Glomerular visceral epithelial cell (primary cell): ENCODE measurements at regions not wholly inside any gene's neighbourhood (a gene's known extent, or its start where the extent isn't known, plus 50 kb on each side); places are given as distances from the start of the nearest gene placed in this dataset.
"Not testable (repeated sequence)": the region's sequence is repeated elsewhere in the genome, so short reads cannot be mapped to it uniquely, and the experiment has no call there.

Source experiments
- DNase-seq: peaks from one replicate; pipeline ENCODE4 v3.0.0-alpha.2; 2016; ENCODE audit errors: extremely low spot score

DNA sequence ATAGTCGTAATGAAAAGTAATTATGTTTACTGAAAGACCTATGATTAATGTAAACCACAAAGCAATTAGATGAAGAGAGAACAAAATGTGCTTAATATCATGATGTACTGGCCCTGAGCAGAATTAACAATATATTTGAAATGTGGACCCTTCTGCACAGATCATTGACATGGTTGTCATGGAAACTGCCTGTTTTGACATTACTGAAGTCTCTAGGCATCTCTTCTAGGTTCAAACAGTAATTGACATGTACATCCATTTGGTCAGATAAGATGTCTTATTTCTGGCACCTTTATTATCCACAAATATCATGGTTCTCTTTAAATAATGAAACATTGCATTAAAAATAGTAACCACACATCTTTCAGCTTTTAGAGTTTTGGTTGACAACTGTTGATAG is 251.7 kb upstream of the GNPDA2 start:
- DNase-seq = no peak

- no peak for DNase-seq
Measured at GRCh38 chr4:44965435-44966095, 239.2 kb upstream of the GNPDA2 start.

DNA sequence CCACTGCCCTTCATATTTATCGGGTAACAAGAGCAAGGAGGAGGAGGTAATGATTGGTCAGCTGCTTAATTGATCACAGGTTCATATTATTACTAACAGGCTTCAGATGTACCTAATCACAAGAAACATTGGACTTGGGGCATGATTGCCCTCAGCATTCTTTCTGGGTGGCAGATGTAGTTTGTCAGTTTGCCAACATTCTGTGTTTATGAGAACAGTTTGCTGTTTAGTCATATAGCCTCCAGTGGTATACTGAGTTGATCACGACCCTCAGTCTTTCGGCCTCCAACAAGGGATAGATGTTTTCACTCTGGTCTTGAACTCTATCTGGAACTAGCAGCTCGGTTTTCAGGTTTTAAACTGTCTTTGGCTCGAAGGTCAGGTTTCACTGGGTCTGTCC is 237.7 kb upstream of the GNPDA2 start:
- not testable (repeated sequence) for DNase-seq

DNA sequence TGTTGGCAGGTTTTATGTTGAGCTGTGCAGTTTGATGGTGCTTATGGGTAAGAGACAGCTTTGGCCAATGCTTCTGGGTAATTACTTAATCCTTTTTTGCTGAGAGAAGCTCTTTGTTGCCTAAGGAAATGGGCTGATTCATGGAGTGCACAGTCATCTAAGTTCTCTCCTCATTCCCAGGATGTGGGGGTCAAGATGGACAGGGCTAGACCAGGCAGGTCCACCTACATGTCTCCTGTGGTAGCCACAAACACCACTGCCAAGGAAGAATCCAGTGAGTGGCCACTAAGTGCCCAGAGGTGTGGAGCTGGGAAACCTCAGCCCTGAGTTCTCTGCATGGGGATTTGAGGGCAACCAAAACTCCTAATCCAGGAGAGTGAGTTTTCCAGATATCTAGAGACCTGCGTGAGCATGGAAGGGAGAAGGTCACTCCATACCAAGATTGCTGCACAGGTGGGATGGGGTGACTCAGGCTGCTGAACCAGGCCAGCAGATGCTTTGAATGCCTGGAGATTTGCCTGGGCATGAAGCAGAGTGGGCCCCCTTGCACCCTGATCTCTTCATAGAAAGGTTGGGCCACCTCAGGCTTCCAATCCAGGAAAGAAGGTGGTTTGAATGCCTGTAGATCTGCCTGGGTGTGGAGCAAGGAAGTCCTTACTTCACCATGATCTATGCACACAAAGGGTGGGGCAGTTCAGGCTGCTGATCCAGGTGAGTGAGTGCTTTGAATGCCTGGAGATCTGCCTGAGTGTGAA is 234.8 kb upstream of the GNPDA2 start:
- DNase-seq = no peak

- no peak for DNase-seq
Measured at GRCh38 chr4:44931720-44932119, 205.4 kb upstream of the GNPDA2 start.

- no peak for DNase-seq
Measured at GRCh38 chr4:44928785-44929184, 202.4 kb upstream of the GNPDA2 start.

DNA sequence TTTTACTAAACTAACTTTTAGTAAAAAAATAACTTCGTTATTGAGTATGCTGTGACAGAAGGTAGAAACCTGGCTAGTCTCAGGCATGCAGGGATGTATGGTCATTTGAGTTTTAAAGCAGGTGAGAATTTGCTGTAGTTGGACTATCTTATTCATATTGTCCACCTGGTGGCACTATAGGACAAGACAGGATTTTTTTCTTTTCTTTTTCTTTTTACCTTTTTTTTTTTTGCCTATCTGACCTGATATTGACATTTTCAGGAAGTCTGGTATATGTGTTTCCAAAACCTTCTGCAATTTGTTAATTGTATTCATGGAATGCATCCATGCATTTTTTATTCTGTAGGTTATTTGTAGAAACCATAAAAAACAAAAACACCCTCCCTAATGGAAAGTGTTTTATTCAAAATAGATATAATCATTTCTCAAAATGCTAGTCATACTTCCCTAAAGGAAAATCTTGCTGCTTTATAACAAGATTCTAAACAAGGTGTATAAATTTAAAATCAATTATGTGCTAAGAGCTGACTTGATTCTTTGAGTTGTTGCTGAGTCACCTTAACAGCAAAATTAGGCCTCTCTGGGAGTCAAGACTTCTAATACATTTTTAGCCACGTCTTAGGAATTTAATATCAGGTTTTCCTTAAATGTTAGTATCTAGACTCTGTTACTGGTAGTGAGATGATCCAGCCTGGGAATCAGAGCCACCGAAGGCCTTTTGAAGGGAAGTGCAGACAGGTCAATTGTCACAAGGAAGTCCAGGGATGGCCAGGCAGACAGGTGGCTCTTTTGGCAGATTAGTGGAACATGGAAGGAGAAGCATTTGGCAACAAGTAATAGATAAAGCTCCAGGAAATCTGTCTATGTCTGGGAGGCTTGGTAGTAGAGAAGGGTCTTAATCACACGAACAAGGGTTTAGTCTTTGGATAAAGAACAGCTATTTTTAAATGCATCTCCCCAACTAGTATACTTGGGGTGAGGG is 201.3 kb upstream of the GNPDA2 start:
- DNase-seq = peak; percentile 42

DNA sequence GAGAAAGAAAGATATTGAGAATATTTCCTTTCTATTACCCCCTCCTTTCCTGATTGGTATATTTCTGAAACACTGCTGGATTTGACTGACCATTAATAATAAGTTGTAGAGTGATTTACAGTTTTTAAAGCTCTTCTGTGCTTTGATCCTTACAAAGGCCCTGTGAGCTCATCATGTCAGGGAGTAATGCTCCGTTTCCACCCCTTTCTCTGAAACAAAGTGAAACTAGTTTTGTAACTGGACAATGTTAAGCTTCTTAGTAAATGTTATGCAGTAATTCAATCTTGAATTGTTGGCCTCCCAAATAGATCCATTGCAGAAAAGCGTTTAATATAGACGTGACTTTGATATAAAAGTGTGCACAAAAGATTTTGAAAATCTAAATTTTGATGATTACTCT is 190.1 kb upstream of the GNPDA2 start:
- peak; percentile 42 for DNase-seq

- DNase-seq = no peak
Measured at GRCh38 chr4:44914748-44915147, 188.4 kb upstream of the GNPDA2 start.

DNA sequence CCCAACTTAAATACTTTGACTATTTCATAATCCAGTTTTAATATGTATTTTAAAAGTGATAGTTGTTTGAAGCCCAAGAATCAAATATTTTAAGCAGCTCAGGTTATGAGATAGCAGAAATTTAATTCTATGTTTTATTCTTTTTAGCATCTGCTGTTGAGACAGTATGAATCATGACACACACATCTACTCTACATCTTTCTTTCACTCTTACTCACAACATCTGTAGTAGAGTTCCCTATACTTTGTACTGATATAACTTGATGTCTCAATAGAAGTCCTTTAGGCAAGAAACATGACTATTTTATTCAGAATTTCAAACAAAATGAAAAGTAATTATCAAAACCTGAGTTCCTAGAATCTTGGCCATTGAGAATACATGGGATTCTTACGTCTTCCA is 187.9 kb upstream of the GNPDA2 start:
- no peak for DNase-seq

- no peak for DNase-seq
Measured at GRCh38 chr4:44912980-44913379, 186.6 kb upstream of the GNPDA2 start.

DNA sequence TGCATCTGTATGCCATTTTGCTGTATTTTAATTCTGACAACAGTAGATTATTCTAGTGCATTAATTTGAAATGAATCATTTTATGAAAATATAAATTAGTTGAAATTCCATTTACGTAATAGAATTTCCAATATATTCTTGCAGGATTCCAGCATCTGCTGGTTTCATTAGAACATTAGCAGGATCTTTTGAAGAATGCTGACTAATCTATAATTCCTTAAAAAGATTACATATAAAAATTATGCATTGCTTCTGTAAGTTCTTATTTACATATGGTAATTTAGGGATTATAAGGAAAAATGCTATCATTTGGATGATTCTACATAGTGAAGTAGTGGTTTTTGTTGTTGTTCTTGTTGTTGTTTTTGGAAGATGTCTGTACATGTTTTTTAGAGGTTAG is 182.2 kb upstream of the GNPDA2 start:
- no peak for DNase-seq

- DNase-seq = no peak
Measured at GRCh38 chr4:44872246-44872645, 145.9 kb upstream of the GNPDA2 start.

DNA sequence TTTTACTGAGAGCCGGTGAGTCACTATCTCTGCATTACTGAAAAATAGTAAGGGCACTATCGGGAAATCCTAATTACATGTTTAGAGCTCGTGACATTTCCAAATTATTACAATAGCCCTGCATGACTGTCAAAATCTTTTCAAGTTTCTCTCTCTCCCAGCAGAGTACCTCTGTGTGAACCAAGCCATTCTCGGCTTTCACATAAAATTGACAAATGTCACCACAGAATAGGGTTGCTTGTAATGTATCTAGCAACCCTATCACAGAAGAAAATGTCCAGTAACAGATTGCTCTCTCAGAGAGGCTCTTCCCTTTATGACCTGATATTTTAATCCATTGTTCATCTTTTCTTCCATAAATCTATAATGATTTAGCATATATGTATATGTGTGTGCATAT is 144.8 kb upstream of the GNPDA2 start:
- no peak for DNase-seq

DNA sequence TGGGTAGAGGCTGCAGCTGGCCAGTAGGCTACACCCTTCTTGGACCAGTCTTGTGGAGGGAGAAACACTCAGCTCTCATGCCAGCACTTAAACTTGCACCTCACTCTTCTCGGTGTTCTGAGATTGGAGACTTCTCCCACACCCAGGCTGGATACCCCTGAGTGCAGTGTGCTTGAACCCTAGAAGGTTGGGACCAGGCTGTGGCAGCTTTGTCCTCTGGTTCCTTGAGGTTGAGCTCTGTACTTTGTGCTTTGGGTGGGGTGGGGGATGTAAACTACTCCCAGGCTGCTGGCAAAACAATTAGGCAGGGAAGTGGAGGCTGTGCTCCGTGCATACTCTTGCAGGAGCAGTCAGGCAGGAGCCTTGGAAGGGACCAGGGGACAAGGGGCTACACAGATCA is 143.6 kb upstream of the GNPDA2 start:
- no peak for DNase-seq

DNA sequence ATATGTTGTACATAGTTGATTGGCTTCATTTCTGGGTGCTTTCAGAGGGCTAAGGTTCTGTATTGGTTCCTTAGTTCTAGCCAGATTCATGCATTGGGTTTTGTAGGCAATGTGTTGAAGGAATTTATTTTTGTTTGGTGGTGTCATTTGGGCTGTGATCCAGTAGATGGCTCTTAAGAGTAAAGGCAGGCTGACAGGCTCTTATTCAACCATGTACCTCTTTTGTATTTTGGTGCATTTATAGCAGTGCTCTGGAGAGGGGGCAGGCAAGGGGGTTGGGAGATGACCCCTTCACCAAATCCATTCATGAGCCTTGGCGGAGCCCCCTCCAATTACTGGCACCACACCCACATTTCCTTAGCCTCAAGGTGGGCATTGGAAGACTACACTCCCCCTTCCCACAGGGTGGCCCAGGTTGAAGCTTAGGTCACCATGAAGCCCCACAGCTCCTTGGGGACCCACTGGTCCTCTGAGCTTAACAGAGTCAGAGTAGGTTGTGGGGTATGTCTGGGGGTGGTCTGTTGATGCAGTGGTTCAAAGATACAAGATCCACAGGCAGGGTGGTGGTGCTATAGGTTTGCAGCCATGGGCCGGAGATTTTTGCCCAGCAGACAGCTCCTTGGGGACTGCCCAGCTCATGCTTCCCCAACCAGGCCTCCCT is 143.0 kb upstream of the GNPDA2 start:
- no peak for DNase-seq

GRCh38 chr4:44861756-44862155 is 135.4 kb upstream of the GNPDA2 start:
- no peak for DNase-seq

DNA sequence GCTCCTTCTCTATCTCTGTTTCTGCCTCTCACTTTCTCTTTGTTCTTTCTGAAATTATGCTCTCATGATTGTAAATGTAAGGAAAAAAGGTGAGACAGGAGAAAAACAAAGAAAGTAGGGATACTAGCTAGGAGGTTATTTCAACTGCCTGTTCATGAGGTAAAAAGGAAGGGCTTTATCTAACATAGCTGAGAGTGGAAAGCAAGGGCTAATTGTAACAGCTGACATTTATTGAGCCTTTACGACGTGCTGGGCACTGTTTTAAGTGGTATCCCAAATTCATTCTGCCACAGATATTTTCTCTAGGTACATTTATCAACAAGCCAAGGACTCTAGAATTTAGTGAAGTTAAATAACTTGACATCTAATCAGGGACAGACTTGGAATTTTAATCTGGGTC is 133.1 kb upstream of the GNPDA2 start:
- DNase-seq = no peak

DNA sequence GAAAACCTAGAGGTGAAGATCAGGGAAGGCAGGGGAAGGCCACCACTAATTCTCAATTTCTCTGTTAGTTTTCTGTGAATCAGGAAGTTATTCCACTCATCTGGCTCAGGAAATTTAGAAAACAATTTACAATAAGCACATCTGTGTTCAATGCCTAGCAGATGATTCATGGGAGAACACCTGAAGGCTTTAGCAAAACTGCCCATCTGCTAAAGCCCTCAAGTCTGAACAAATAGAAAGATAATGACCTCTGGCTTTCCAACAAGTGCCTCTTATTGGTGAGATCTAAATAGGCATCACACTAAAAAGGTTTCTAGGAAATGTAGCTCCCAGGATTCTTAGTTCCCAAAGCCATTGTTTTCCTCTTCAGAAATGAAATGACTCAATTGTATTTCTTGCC is 122.1 kb upstream of the GNPDA2 start:
- no peak for DNase-seq

DNA sequence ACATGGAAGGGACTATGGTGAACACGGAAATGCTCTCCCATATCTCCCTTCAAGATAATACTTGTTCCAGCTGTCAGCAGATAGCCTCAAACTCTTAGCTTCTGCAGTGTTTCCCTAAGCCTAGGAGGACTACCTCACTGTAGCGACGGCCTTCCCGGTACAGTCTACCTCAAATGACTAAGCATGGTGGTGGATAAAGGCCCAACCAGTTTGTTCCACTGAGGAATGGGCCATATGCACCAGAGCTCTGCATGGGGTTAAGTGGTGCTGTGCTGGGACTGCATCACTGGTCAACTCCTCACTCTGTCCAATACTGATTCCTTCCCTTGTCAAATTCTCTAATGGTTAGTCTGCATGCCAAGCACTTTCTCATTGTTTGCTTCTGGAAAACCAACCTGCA is 119.6 kb upstream of the GNPDA2 start:
- no peak for DNase-seq

- DNase-seq = no peak
Measured at GRCh38 chr4:44845309-44845708, 119.0 kb upstream of the GNPDA2 start.

DNA sequence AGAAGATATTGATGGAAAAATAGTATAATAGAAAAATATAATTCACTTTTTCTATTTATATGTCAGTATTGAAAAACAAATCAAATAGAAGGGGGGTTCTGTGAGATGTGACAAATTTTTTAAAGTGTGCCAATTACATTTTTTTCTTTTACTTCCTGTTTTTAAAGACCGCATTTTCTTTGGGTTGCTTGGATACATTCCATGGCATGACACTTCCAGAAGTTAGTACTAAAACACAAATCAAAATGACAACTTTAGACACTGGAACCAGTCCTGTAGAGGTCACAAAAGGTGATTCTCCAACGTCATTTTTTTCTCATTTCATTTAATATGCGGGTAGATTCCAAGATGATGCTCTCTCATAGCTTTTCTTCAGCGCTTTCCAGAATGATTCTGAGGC is 116.2 kb upstream of the GNPDA2 start:
- no peak for DNase-seq
